Activated T-cell treated with anti-CD3 and anti-CD28 coated beads, Interleukin-2, amount 50 U/mL, for 48 hours (primary cell): ENCODE measurements at regions not wholly inside any gene's neighbourhood (a gene's known extent, or its start where the extent isn't known, plus 50 kb on each side); places are given as distances from the start of the nearest gene placed in this dataset.
"Not testable (repeated sequence)": the region's sequence is repeated elsewhere in the genome, so short reads cannot be mapped to it uniquely, and the experiment has no call there.

ENCODE experiments used
- DNase-seq, 2 experiments: peaks; one replicate each; pipeline ENCODE4 v3.0.0-alpha.2; 2020

- no peak for DNase-seq
Observed at GRCh38 chr6:8361259-8361658, 74.1 kb downstream of the SLC35B3 start.

GRCh38 chr6:8352966-8353340 is 82.4 kb downstream of the SLC35B3 start:
- DNase-seq = no peak

GRCh38 chr6:8352335-8352965 is 82.9 kb downstream of the SLC35B3 start:
- no peak for DNase-seq

- DNase-seq = no peak
Observed at GRCh38 chr6:8343600-8343999, 91.7 kb downstream of the SLC35B3 start.

GRCh38 chr6:8342241-8342819 is 93.0 kb downstream of the SLC35B3 start:
- no peak for DNase-seq

GRCh38 chr6:8337147-8337546 is 98.2 kb downstream of the SLC35B3 start:
- DNase-seq = no peak

GRCh38 chr6:8336406-8337057 is 98.8 kb downstream of the SLC35B3 start:
- no peak for DNase-seq

- DNase-seq = no peak
Observed at GRCh38 chr6:8335896-8336295, 99.4 kb downstream of the SLC35B3 start.

GRCh38 chr6:8335381-8335780 is 100.0 kb downstream of the SLC35B3 start:
- no peak for DNase-seq

GRCh38 chr6:8334113-8334512 is 101.2 kb downstream of the SLC35B3 start:
- DNase-seq = no peak

- DNase-seq = no peak
Observed at GRCh38 chr6:8329562-8329961, 105.8 kb downstream of the SLC35B3 start.

GRCh38 chr6:8325743-8326142 is 109.6 kb downstream of the SLC35B3 start:
- no peak for DNase-seq

GRCh38 chr6:8322659-8323058 is 112.7 kb downstream of the SLC35B3 start:
- DNase-seq = no peak

GRCh38 chr6:8321671-8322404 is 113.5 kb downstream of the SLC35B3 start:
- no peak for DNase-seq

- DNase-seq = no peak
Observed at GRCh38 chr6:8315154-8315553, 120.2 kb downstream of the SLC35B3 start.

GRCh38 chr6:8301502-8301901 is 133.8 kb downstream of the SLC35B3 start:
- no peak for DNase-seq

GRCh38 chr6:8299034-8299433 is 136.3 kb downstream of the SLC35B3 start:
- no peak for DNase-seq

- DNase-seq = not testable (repeated sequence)
Observed at GRCh38 chr6:8282946-8283345, 152.4 kb downstream of the SLC35B3 start.

GRCh38 chr6:8282380-8282779 is 153.0 kb downstream of the SLC35B3 start:
- DNase-seq = no peak

GRCh38 chr6:8279041-8279805 is 156.1 kb downstream of the SLC35B3 start:
- DNase-seq = no peak

GRCh38 chr6:8278562-8278961 is 156.8 kb downstream of the SLC35B3 start:
- DNase-seq = no peak

GRCh38 chr6:8277769-8278168 is 157.6 kb downstream of the SLC35B3 start:
- no peak for DNase-seq

- no peak for DNase-seq
Observed at GRCh38 chr6:8276148-8276547, 159.2 kb downstream of the SLC35B3 start.
